Hypothalamus (tissue), 51 donors: ENCODE measurements at regions not wholly inside any gene's neighbourhood (a gene's known extent, or its start where the extent isn't known, plus 50 kb on each side); places are given as distances from the start of the nearest gene placed in this dataset.

ENCODE experiments used
- DNase-seq, 51 donors: peaks; one replicate each; lab custom pipeline; 2025; lab: John Stamatoyannopoulos, UW

- no peak for DNase-seq
These were observed 56.8 kb downstream of the PPP1R3C start for GRCh38 chr10:91576096-91576545.

GRCh38 chr10:91575044-91575610 is 57.7 kb downstream of the PPP1R3C start:
- peak in 23 of 51 donors; percentile 19 to 69 (median 35) for DNase-seq

DNA sequence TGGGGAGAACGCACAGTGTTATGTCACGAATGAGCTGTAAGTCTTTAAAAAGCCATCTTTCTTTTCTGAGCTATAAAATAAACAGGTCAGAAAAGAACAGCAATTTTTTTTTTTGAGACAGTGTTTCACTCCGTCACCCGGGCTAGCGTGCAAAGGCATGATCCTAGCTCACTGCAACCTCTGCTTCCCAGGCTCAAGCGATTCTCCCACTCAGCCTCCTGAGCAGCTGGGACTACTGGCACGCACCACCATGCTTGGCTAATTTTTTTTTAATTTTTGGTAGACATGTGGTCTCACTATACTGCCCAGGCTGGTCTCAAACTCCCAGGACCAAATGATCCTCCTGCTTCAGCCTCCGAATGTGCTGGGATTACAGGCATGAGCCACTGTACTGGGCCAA is 58.6 kb downstream of the PPP1R3C start:
- DNase-seq, result no peak

DNA sequence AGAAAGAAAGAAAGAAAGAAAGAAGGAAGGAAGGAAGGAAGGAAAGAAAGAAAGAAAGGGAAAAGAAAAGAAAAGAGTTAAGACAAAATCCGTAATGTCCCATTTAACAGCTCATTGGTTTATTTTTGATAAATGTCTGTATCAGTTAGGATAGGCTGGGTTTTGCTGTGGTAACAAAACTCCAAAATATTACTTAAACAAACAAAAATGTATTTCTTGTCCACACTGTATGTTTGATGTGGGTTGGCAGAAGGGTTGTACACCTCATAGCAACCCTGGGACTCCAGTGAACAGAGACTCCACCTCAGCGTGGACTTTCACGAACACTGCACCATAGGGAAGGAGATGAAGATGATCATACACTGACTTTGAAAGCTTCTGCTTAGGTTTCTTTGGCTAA is 59.6 kb downstream of the PPP1R3C start:
- DNase-seq, result no peak

GRCh38 chr10:91571671-91572070 is 61.2 kb downstream of the PPP1R3C start:
- no peak for DNase-seq

GRCh38 chr10:91570220-91570619 is 62.7 kb downstream of the PPP1R3C start:
- DNase-seq, result no peak

DNA sequence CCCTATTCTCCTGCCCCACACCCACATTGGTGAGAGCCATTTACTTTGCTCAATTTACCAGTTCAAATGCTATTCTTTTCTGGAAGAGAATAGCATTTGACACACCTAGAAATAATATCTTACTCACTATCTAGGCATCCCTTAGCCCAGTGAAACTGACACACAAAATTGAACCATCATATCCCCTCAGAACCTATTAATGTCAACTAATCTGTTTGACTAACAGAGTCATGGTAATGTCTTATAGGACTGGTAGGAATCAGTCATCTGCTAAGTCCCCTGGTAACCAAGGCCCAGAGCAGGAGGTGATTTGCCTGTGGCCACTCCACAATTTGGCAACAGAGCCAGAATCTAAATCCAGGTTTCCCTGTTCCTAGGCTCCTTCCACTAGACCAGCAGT is 63.3 kb downstream of the PPP1R3C start:
- DNase-seq, result no peak

- no peak for DNase-seq
These were observed 65.1 kb downstream of the PPP1R3C start for GRCh38 chr10:91567815-91568214.

- DNase-seq, result no peak
These were observed 66.8 kb downstream of the PPP1R3C start for GRCh38 chr10:91566115-91566514.

GRCh38 chr10:91565226-91565625 is 67.6 kb downstream of the PPP1R3C start:
- DNase-seq, result no peak

- no peak for DNase-seq
These were observed 68.4 kb downstream of the PPP1R3C start for GRCh38 chr10:91564508-91564907.
